Colonic mucosa (tissue), 4 donors: ENCODE measurements at regions not wholly inside any gene's neighbourhood (a gene's known extent, or its start where the extent isn't known, plus 50 kb on each side); places are given as distances from the start of the nearest gene placed in this dataset.
"Not testable (repeated sequence)": the region's sequence is repeated elsewhere in the genome, so short reads cannot be mapped to it uniquely, and the experiment has no call there.

Experiments
- DNase-seq: peaks from one replicate; pipeline ENCODE4 v3.0.0-alpha.2; 2020
- H3K27ac ChIP-seq: fragments of 200-600 bp; one replicate; pipeline ENCODE4 v1.8.0; 2021
- H3K27me3 ChIP-seq: fragments of 200-600 bp; one replicate; pipeline ENCODE4 v1.8.0; 2021
- H3K36me3 ChIP-seq: fragments of 200-600 bp; one replicate; pipeline ENCODE4 v1.8.0; 2021
- H3K4me1 ChIP-seq: fragments of 200-600 bp; one replicate; pipeline ENCODE4 v1.8.0; 2021; ENCODE audit warnings: mild to moderate bottlenecking
- H3K4me3 ChIP-seq: fragments of 200-600 bp; one replicate; pipeline ENCODE4 v1.8.0; 2021
- H3K9ac ChIP-seq, 2 donors: one replicate each; pipeline ENCODE4 v1.7.0; 2013; ENCODE audit warnings: control low read depth in 2 of 2, low read depth in 2 of 2, low read length in 2 of 2
- H3K9me3 ChIP-seq: fragments of 200-600 bp; one replicate; pipeline ENCODE4 v1.8.0; 2021
- intact Hi-C: fragments of 100-400 bp; cut with DNase I; formaldehyde crosslinking; loops from one replicate; pipeline ENCODE4 v1.14.1; 2022
- TF ChIP-seq, protein P1 (sequence below): fragments of 200-600 bp; IDR thresholded peaks from one replicate; pipeline ENCODE4 v1.8.0; 2022; ENCODE audit warnings: antibody characterized with exemption, mild to moderate bottlenecking
- donor health status: healthy.
- donor health status: DM: no; HTN: no; CAD: no.
- donor health status: DM: no; HTN: no; CAD: no.

DNA sequence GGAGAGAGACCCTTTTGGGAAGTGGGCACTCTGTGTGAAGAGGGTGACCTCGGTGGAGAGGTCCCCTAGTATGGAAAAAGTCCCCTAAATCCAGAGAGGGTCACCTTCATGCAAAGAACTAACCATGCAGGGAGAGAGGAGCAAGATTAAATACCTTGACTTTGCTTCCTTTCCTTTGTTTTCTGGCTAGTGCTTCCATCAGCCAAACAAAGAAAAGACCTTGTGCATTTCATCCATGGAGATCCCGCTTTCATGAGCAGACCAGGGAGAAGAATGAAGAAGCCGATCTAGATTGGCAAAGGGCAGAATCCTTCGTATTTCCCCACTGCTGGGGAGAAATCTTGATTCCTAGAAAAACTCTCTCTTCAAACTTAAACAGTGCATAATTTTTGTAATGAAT, 813.3 kb upstream of the CDH6 start:
- no peaks in the 10 kb centered on the region for H3K9me3 ChIP-seq
- H3K27me3 ChIP-seq: no peaks in the 10 kb centered on the region
- H3K27ac ChIP-seq: no peak overlapping the region
- no peak overlapping the region for H3K9ac ChIP-seq
- TF ChIP-seq, protein P1, sequence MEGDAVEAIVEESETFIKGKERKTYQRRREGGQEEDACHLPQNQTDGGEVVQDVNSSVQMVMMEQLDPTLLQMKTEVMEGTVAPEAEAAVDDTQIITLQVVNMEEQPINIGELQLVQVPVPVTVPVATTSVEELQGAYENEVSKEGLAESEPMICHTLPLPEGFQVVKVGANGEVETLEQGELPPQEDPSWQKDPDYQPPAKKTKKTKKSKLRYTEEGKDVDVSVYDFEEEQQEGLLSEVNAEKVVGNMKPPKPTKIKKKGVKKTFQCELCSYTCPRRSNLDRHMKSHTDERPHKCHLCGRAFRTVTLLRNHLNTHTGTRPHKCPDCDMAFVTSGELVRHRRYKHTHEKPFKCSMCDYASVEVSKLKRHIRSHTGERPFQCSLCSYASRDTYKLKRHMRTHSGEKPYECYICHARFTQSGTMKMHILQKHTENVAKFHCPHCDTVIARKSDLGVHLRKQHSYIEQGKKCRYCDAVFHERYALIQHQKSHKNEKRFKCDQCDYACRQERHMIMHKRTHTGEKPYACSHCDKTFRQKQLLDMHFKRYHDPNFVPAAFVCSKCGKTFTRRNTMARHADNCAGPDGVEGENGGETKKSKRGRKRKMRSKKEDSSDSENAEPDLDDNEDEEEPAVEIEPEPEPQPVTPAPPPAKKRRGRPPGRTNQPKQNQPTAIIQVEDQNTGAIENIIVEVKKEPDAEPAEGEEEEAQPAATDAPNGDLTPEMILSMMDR: no peak
- intact Hi-C loops: no loop called here
- H3K36me3 ChIP-seq: no peaks in the 10 kb centered on the region
- H3K4me1 ChIP-seq: no peaks in the 10 kb centered on the region
- DNase-seq: no peak
- H3K4me3 ChIP-seq: no peak overlapping the region

DNA sequence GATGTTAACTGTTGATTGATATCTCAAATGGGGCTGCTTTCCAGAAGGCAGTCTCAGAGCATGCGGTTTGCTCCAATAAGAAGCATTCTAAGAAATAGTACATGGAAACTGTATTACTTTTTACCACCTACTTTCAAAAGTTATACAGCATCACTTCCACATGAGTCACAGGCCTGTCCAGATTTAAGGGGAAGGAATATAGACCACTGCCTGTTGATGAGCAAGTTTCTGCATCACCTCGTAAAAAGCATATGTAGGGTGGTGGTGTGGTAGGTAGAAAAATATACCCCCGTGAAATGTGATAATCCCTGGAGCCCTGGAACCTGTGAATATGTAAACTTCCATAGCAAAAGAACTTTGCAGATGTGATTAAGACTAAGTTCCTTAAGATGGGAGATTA, 816.6 kb upstream of the CDH6 start:
- no peaks in the 10 kb centered on the region for H3K36me3 ChIP-seq
- intact Hi-C loops: no loop called here
- no peak for DNase-seq
- H3K9ac ChIP-seq: no peak overlapping the region
- H3K4me3 ChIP-seq: no peak overlapping the region
- H3K27me3 ChIP-seq: no peaks in the 10 kb centered on the region
- no peaks in the 10 kb centered on the region for H3K9me3 ChIP-seq
- H3K27ac ChIP-seq: no peak overlapping the region
- TF ChIP-seq, protein P1: no peak
- H3K4me1 ChIP-seq: no peaks in the 10 kb centered on the region

DNA sequence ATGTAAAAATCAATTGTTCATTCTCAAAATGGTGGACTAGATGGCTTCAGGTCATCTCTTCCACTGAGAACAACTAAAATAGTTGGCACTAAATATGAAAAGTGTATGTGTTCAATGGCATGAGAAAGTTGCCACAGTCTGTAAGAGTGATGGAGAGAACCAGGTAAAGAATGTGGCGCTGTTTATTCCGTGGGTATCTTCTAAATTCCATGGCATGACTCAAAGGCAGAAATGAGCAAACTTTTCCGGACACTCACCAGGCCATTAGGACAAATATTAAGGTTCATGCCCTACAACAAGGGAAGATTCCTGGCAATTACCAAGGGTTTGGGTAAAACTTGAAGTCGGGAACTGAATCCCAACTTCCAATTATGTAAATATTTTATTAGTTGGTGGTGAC, 825.4 kb upstream of the CDH6 start:
- intact Hi-C loops: no loop called here
- H3K4me3 ChIP-seq: no peak overlapping the region
- no peak overlapping the region for H3K27ac ChIP-seq
- H3K9ac ChIP-seq: no peak overlapping the region
- TF ChIP-seq, protein P1: no peak
- no peaks in the 10 kb centered on the region for H3K27me3 ChIP-seq
- H3K9me3 ChIP-seq: no peaks in the 10 kb centered on the region
- DNase-seq: no peak
- no peaks in the 10 kb centered on the region for H3K36me3 ChIP-seq
- H3K4me1 ChIP-seq: no peaks in the 10 kb centered on the region

DNA sequence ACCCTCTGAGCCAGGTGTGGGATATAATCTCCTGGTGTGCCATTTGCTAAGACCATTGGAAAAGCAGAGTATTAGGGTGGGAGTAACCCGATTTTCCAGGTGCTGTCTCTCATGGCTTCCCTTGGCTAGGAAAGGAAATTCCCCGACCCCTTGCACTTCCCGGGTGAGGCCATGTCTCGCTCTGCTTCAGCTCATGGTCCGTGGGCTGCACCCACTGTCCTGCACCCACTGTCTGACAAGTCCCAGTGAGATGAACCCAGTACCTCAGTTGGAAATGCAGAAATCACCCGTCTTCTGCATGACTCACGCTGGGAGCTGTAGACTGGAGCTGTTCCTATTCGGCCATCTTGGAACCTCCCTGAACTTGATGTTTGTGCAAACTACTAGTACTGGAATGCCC, 828.5 kb upstream of the CDH6 start:
- H3K9me3 ChIP-seq, H3K4me3 ChIP-seq, DNase-seq, H3K36me3 ChIP-seq, H3K4me1 ChIP-seq, H3K27ac ChIP-seq, H3K9ac ChIP-seq, H3K27me3 ChIP-seq, intact Hi-C loops: not testable (repeated sequence)

DNA sequence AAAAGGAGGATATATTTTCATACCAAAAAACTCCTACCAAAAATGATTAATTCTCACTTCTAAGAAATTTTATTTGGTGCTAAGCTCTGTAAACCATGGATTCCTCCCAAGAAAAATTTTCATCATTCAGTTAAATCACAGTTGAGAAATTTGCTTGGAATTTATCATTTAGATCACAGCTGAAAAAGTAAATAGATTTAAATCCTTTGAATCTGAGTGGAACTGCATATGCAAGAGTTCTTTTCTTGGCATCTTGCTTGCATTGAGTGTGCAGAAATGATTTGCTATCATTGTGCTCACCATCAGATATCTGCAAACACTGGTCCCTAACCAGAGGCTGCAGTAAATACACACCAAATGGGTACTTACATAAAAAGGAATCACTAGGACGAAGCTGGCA, 836.1 kb upstream of the CDH6 start:
- TF ChIP-seq, protein P1: no peak
- Histone ChIP-seq H3K4me3 (no peak overlapping the region), H3K9me3 (no peaks in the 10 kb centered on the region), H3K9ac (no peak overlapping the region), H3K27me3 (no peaks in the 10 kb centered on the region), H3K36me3 (no peaks in the 10 kb centered on the region), H3K4me1 (no peaks in the 10 kb centered on the region), H3K27ac (no peak overlapping the region)
- DNase-seq: no peak
- intact Hi-C loops: no loop called here

DNA sequence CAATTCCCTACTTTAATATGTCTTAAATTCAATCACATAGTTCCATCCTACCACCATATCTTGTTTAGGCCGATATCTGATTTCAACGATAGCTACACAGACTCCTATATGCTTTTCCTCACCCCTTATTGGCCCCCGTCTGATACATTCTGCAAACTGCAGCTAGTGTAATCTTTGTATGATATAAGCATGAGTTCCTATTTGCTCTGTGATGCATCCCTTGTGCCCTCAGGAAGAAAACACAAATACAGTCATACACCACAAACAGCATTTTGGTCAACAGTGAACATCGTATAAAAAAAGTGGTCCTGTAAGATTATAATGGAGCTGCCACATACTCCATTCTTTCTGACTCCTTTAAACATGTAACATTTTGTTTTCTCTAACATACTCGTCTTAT, 837.8 kb upstream of the CDH6 start:
- H3K4me1 ChIP-seq: no peaks in the 10 kb centered on the region
- TF ChIP-seq, protein P1: no peak
- DNase-seq: no peak
- no peaks in the 10 kb centered on the region for H3K36me3 ChIP-seq
- H3K4me3 ChIP-seq: no peak overlapping the region
- H3K9ac ChIP-seq: no peak overlapping the region
- no peaks in the 10 kb centered on the region for H3K27me3 ChIP-seq
- H3K27ac ChIP-seq: no peak overlapping the region
- no peaks in the 10 kb centered on the region for H3K9me3 ChIP-seq
- intact Hi-C loops: no loop called here
